ENCODE measurements at regions not wholly inside any gene's neighbourhood (a gene's known extent, or its start where the extent isn't known, plus 50 kb on each side); places are given as distances from the start of the nearest gene placed in this dataset.

- no peak for TF ChIP-seq POLR2A (IDR thresholded peaks at IDR 0.05)
- no peak for TF ChIP-seq CTCF (IDR thresholded peaks at IDR 0.05)
- H3K4me3 ChIP-seq (ENCODE audit: low read depth, poor library complexity, severe bottlenecking) = no peak overlapping the region
- intact Hi-C loops (cut with DNase I; ENCODE audit: low total_unique reads) = no loop called here
- no peak for DNase-seq (ENCODE audit: low spot score in 2 of 2)
- 52 to 60% methylated on average over 17 of the region's 17 CpGs for WGBS, 2 donors
Observed at GRCh38 chr20:51327251-51327841, 215.2 kb downstream of the NFATC2 start.

DNA sequence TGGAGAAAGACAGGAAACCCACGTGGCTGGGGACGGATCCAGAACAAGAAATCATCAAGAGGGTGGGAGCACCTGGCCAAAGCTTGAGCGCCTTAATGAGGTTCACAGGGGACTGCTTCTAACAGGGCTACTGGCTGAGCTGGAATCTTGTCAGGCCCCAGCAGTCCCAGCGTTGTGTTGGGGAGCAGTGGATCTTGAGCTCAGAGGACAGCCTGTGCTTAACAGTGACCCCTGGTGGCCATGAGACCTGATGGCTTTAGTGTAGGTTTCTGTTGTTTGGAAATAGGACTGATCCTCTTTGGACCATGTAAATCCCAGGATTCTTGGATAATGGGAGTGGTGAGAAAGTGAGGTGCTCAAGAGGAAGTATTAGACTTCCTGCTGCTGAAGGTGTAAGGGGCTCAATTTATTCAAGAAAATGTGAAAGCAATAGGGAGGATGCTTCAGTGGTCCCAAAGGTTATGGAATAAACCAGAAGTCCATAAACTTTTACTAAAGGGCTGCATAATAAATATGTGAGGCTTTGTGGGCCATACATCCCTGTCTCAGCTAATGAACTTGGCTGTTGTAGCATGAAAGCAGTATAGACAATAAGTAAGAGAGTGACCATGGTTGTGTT is 216.2 kb downstream of the NFATC2 start:
- no peak for DNase-seq (ENCODE audit: low spot score in 2 of 2)
- no peak for TF ChIP-seq POLR2A (IDR thresholded peaks at IDR 0.05)
- no peak for TF ChIP-seq CTCF (IDR thresholded peaks at IDR 0.05)
- H3K4me3 ChIP-seq (ENCODE audit: low read depth, poor library complexity, severe bottlenecking) = no peak overlapping the region
- 60 to 76% methylated on average over 4 of the region's 4 CpGs for WGBS, 2 donors
- intact Hi-C loops (cut with DNase I; ENCODE audit: low total_unique reads) = no loop called here

GRCh38 chr20:51322164-51322707 is 220.3 kb downstream of the NFATC2 start:
- WGBS, 2 donors = 65% methylated on average over 8 of the region's 8 CpGs
- no peak for DNase-seq (ENCODE audit: low spot score in 2 of 2)
- TF ChIP-seq POLR2A (IDR thresholded peaks at IDR 0.05) (no peak), CTCF (IDR thresholded peaks at IDR 0.05) (no peak)
- no peak overlapping the region for H3K4me3 ChIP-seq (ENCODE audit: low read depth, poor library complexity, severe bottlenecking)
- intact Hi-C loops (cut with DNase I; ENCODE audit: low total_unique reads) = no loop called here

DNA sequence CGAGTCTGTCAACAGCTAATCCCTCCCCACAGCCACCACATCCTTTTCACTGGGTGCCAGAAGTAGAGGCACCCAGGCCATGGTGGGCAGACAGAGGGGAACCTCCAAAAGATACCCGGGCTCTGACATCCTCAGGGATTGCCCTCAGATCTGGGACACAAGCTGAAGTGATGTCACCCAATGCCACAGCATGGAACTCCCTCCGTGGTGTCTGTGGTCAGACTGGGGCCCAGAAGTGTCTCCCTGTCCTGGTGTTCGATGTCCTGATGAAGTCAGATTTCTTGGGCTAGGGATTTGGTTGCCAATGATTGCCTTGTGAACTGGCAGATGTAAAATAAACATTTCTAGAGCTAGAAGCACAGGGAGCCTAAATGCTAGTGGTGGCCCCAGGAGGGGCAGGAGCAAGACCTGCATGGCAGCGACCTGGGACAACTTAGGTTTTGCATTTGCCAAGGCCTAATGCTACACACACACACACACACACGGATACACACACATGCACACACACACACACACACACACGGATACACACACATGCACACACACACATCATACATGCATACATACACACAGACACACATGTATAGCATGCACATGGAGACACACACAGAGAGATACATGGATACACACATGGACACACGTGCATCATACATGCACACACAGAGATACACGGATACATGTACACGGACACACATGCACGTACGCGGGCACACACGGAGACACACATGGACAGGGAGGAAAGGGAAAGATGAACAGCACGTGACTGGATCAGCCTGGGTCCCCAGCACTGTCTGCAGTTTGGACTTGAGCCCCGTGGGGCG is 221.0 kb downstream of the NFATC2 start:
- intact Hi-C loops (cut with DNase I; ENCODE audit: low total_unique reads) = no loop called here
- H3K4me3 ChIP-seq (ENCODE audit: low read depth, poor library complexity, severe bottlenecking) = no peak overlapping the region
- no peak for DNase-seq (ENCODE audit: low spot score in 2 of 2)
- TF ChIP-seq POLR2A (IDR thresholded peaks at IDR 0.05) (no peak), CTCF (IDR thresholded peaks at IDR 0.05) (no peak)
- 62 to 73% methylated on average over 16 to 17 of the region's 17 CpGs for WGBS, 2 donors

DNA sequence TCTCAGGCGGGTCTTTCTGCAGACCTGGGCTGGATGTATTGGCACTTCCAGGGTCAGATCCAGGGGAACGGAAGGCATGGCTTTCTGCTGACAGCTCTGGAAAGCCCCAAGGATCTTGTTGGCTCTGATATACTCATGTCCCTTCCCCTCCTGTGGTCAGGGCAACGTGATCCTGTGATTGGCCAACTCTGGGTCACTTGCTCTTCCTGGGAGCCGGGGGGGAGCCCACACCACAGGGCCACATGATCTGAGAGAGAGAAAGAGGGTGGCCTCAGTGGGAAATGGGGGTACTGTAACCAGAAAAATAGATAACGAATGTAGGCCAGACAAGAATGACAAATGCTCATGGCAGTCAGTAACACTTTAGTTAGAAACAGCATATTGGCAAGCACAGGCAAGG is 223.0 kb downstream of the NFATC2 start:
- 72 to 82% methylated on average over 5 of the region's 5 CpGs for WGBS, 2 donors
- no peak overlapping the region for H3K4me3 ChIP-seq (ENCODE audit: low read depth, poor library complexity, severe bottlenecking)
- DNase-seq (ENCODE audit: low spot score in 2 of 2) = no peak
- intact Hi-C loops (cut with DNase I; ENCODE audit: low total_unique reads) = loop anchor here (5.0 kb wide), 1 partner anchor 322 kb away; no protein-coding TSS in a partner anchor
- TF ChIP-seq CTCF (IDR thresholded peaks at IDR 0.05) = no peak
- no peak for TF ChIP-seq POLR2A (IDR thresholded peaks at IDR 0.05)

All from lower leg skin (tissue), 4 donors.